ENCODE measurements at regions not wholly inside any gene's neighbourhood (a gene's known extent, or its start where the extent isn't known, plus 50 kb on each side); places are given as distances from the start of the nearest gene placed in this dataset.
A peak's percentile ranks its signal among the peaks of the same experiment; 100 is the strongest.

DNA sequence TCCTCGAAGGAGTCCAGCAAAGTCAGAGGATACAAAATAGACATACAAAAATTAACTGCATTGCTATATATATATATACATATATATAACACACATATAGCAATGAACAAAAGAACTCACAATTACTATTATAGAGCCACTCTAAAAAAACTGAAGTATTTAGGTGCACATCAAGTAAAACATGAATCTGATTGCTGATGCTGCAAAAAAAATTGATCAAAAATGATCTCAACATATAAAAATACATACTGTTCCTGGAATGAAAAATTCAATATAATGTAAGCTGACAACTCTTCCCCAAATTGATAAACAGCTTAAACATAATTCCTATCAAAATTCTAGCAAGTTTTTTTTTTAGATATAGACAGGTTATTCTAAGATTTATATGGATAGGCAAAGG lies 126.8 kb downstream of the ALOX5 start:
- H3K9me1 ChIP-seq (ENCODE audit: control insufficient read depth, insufficient read depth, low read length) = no peaks in the 10 kb centered on the region
- H3K27me3 ChIP-seq (ENCODE audit: control insufficient read depth in 2 of 2, insufficient read depth in 2 of 2, low read length in 2 of 2) = no peaks in the 10 kb centered on the region
- H3K79me2 ChIP-seq (ENCODE audit: control insufficient read depth, insufficient read depth, low read length) = peaks cover 9% of the 10 kb centered on the region; the same call in 1 of the 3 replicates
- H3K9ac ChIP-seq (ENCODE audit: insufficient read depth in 1 of 2, low read depth in 2 of 2, low read length in 2 of 2) = no peak overlapping the region
- H4K20me1 ChIP-seq (replicated peaks; ENCODE audit: control insufficient read depth, insufficient read depth, low read length) = no peaks in the 10 kb centered on the region
- H3K4me1 ChIP-seq (replicated peaks in 1 of 2; ENCODE audit: control insufficient read depth in 2 of 2, insufficient read depth in 2 of 2, low read length in 2 of 2) = no peaks in the 10 kb centered on the region
- TF ChIP-seq MAFF (IDR thresholded peaks at IDR 0.05; ENCODE audit: low read length) = peak; percentile 63; the same call in 1 of the 2 replicates
- TF ChIP-seq MAFG (tag; conservative IDR thresholded peaks at IDR 0.05) = peak; percentile 47
- TF ChIP-seq RFX7 (CRISPR knock-in tag; IDR thresholded peaks at IDR 0.05) = no peak
- TF ChIP-seq C11orf30 (IDR thresholded peaks at IDR 0.05; ENCODE audit: low read depth) = peak; percentile 79
- TF ChIP-seq MAFK (IDR thresholded peaks at IDR 0.05; ENCODE audit: low read length) = peak; percentile 39; the same call in 1 of the 2 replicates
- peak; percentile 90 for TF ChIP-seq ZNF316 (IDR thresholded peaks at IDR 0.05)
- intact Hi-C loops (cut with micrococcal nuclease) = no loop called here
- ChIA-PET POLR2A (no interaction called here), CTCF (ENCODE audit: low intra/inter-chr PET ratio) (no interaction called here)
- 45% methylated on average over 1 of the region's 1 CpG for WGBS (ENCODE audit: insufficient coverage, low coverage, missing lambda C conversion rate)
- no peak overlapping the region for H3K4me3 ChIP-seq
- in situ Hi-C loops (cut with MboI) = no loop called here
- H3K27ac ChIP-seq (ENCODE audit: extremely low read depth, low read depth, low read length) = no peak overlapping the region
- H3K9me3 ChIP-seq (replicated peaks; ENCODE audit: control insufficient read depth, insufficient read depth, low read depth, low read length) = peaks cover 9% of the 10 kb centered on the region; the same call in 1 of the 2 replicates
- BruUV-seq (replicated peaks) = no TSS peak
- ATAC-seq (no peak), FAIRE-seq (no peak), DNase-seq (ENCODE audit: extremely low read depth in 1 of 4, low spot score in 3 of 4) (no peak)
- H2AFZ ChIP-seq (ENCODE audit: low read depth, low read length) = no peak overlapping the region
- no peak overlapping the region for H3K4me2 ChIP-seq (ENCODE audit: insufficient read depth, low read length)
- no peaks in the 10 kb centered on the region for H3K36me3 ChIP-seq (ENCODE audit: control insufficient read depth, insufficient read depth, low read length)

- ATAC-seq = no peak
- in situ Hi-C loops (cut with MboI) (no loop called here), intact Hi-C loops (cut with micrococcal nuclease) (no loop called here)
- H3K27ac ChIP-seq (ENCODE audit: extremely low read depth, low read depth, low read length) = no peak overlapping the region
- no peak overlapping the region for H2AFZ ChIP-seq (ENCODE audit: low read depth, low read length)
- no peak overlapping the region for H3K9ac ChIP-seq (ENCODE audit: insufficient read depth in 1 of 2, low read depth in 2 of 2, low read length in 2 of 2)
- DNase-seq (ENCODE audit: extremely low read depth in 1 of 4, low spot score in 3 of 4) = no peak
- H3K9me3 ChIP-seq (replicated peaks; ENCODE audit: control insufficient read depth, insufficient read depth, low read depth, low read length) = peaks cover 11% of the 10 kb centered on the region
- no peaks in the 10 kb centered on the region for H3K9me1 ChIP-seq (ENCODE audit: control insufficient read depth, insufficient read depth, low read length)
- CTCF ChIA-PET (ENCODE audit: low intra/inter-chr PET ratio) = no interaction called here
- H3K36me3 ChIP-seq (ENCODE audit: control insufficient read depth, insufficient read depth, low read length) = no peaks in the 10 kb centered on the region
- FAIRE-seq = no peak
- POLR2A ChIA-PET = no interaction called here
- BruUV-seq (replicated peaks) = no TSS peak
- no peaks in the 10 kb centered on the region for H3K27me3 ChIP-seq (ENCODE audit: control insufficient read depth in 2 of 2, insufficient read depth in 2 of 2, low read length in 2 of 2)
- H3K4me2 ChIP-seq (ENCODE audit: insufficient read depth, low read length) = no peak overlapping the region
- WGBS (ENCODE audit: insufficient coverage, low coverage, missing lambda C conversion rate) = 89% methylated on average over 1 of the region's 1 CpG
- H3K4me1 ChIP-seq (replicated peaks in 1 of 2; ENCODE audit: control insufficient read depth in 2 of 2, insufficient read depth in 2 of 2, low read length in 2 of 2) = no peaks in the 10 kb centered on the region
- H4K20me1 ChIP-seq (replicated peaks; ENCODE audit: control insufficient read depth, insufficient read depth, low read length) = no peaks in the 10 kb centered on the region
- peaks cover 11% of the 10 kb centered on the region; the same call in 2 of the 3 replicates for H3K79me2 ChIP-seq (ENCODE audit: control insufficient read depth, insufficient read depth, low read length)
- no peak overlapping the region for H3K4me3 ChIP-seq
- TF ChIP-seq LEF1 (IDR thresholded peaks at IDR 0.05) (no peak), NCOA2 (IDR thresholded peaks at IDR 0.05; ENCODE audit: partially characterized antibody in 2 of 2) (no peak), EGR1 (conservative IDR thresholded peaks at IDR 0.05) (no peak), ETV5 (CRISPR knock-in tag; IDR thresholded peaks at IDR 0.05; ENCODE audit: low read depth) (no peak), FOS (IDR thresholded peaks at IDR 0.05; ENCODE audit: extremely low read depth, insufficient read length) (no peak), BMI1 (IDR thresholded peaks at IDR 0.05; ENCODE audit: low read length) (no peak), ILF3 (IDR thresholded peaks at IDR 0.05; ENCODE audit: borderline replicate concordance) (no peak), TGIF2 (CRISPR knock-in tag; IDR thresholded peaks at IDR 0.05) (no peak), RBM39 (optimal IDR thresholded peaks at IDR 0.05; ENCODE audit: low read depth, low read length) (no peak), NELFE (IDR thresholded peaks at IDR 0.05; ENCODE audit: insufficient read depth, insufficient read length) (no peak)
- TF ChIP-seq, protein P1, sequence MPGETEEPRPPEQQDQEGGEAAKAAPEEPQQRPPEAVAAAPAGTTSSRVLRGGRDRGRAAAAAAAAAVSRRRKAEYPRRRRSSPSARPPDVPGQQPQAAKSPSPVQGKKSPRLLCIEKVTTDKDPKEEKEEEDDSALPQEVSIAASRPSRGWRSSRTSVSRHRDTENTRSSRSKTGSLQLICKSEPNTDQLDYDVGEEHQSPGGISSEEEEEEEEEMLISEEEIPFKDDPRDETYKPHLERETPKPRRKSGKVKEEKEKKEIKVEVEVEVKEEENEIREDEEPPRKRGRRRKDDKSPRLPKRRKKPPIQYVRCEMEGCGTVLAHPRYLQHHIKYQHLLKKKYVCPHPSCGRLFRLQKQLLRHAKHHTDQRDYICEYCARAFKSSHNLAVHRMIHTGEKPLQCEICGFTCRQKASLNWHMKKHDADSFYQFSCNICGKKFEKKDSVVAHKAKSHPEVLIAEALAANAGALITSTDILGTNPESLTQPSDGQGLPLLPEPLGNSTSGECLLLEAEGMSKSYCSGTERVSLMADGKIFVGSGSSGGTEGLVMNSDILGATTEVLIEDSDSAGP (CRISPR knock-in tag; IDR thresholded peaks at IDR 0.05) = no peak
- TF ChIP-seq, protein P2, sequence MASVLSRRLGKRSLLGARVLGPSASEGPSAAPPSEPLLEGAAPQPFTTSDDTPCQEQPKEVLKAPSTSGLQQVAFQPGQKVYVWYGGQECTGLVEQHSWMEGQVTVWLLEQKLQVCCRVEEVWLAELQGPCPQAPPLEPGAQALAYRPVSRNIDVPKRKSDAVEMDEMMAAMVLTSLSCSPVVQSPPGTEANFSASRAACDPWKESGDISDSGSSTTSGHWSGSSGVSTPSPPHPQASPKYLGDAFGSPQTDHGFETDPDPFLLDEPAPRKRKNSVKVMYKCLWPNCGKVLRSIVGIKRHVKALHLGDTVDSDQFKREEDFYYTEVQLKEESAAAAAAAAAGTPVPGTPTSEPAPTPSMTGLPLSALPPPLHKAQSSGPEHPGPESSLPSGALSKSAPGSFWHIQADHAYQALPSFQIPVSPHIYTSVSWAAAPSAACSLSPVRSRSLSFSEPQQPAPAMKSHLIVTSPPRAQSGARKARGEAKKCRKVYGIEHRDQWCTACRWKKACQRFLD (CRISPR knock-in tag; IDR thresholded peaks at IDR 0.05) = no peak
Observed at GRCh38 chr10:45500304-45500703, 126.3 kb downstream of the ALOX5 start.

Data from K562 (cell line).